ENCODE measurements at regions not wholly inside any gene's neighbourhood (a gene's known extent, or its start where the extent isn't known, plus 50 kb on each side); places are given as distances from the start of the nearest gene placed in this dataset.
"Not testable (repeated sequence)": the region's sequence is repeated elsewhere in the genome, so short reads cannot be mapped to it uniquely, and the experiment has no call there.

- peak overlapping the region in 2 of 3 experiments; percentile 17 to 58 for H3K27ac Mint-ChIP-seq
- peaks cover 12% of the 10 kb centered on the region for H3K4me1 Mint-ChIP-seq
- peaks cover 22% of the 10 kb centered on the region for H3K9me3 Mint-ChIP-seq
- H3K36me3 Mint-ChIP-seq (ENCODE audit: low read depth), result no peaks in the 10 kb centered on the region
- TF ChIP-seq, protein P1, sequence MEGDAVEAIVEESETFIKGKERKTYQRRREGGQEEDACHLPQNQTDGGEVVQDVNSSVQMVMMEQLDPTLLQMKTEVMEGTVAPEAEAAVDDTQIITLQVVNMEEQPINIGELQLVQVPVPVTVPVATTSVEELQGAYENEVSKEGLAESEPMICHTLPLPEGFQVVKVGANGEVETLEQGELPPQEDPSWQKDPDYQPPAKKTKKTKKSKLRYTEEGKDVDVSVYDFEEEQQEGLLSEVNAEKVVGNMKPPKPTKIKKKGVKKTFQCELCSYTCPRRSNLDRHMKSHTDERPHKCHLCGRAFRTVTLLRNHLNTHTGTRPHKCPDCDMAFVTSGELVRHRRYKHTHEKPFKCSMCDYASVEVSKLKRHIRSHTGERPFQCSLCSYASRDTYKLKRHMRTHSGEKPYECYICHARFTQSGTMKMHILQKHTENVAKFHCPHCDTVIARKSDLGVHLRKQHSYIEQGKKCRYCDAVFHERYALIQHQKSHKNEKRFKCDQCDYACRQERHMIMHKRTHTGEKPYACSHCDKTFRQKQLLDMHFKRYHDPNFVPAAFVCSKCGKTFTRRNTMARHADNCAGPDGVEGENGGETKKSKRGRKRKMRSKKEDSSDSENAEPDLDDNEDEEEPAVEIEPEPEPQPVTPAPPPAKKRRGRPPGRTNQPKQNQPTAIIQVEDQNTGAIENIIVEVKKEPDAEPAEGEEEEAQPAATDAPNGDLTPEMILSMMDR (IDR thresholded peaks at IDR 0.05; ENCODE audit: unreplicated experiment in 3 of 3), result no peak
- H3K4me3 Mint-ChIP-seq, result no peak overlapping the region
- no peaks in the 10 kb centered on the region for H3K27me3 Mint-ChIP-seq (ENCODE audit: low read depth)
Measured at GRCh38 chr11:122412581-122412980, 242.9 kb upstream of the UBASH3B start.

GRCh38 chr11:122406466-122406865, 249.1 kb upstream of the UBASH3B start:
- TF ChIP-seq, protein P1 (IDR thresholded peaks at IDR 0.05; ENCODE audit: unreplicated experiment in 3 of 3), result no peak
- Mint-ChIP-seq H3K4me1 (peaks cover 15% of the 10 kb centered on the region), H3K4me3 (no peak overlapping the region)

DNA sequence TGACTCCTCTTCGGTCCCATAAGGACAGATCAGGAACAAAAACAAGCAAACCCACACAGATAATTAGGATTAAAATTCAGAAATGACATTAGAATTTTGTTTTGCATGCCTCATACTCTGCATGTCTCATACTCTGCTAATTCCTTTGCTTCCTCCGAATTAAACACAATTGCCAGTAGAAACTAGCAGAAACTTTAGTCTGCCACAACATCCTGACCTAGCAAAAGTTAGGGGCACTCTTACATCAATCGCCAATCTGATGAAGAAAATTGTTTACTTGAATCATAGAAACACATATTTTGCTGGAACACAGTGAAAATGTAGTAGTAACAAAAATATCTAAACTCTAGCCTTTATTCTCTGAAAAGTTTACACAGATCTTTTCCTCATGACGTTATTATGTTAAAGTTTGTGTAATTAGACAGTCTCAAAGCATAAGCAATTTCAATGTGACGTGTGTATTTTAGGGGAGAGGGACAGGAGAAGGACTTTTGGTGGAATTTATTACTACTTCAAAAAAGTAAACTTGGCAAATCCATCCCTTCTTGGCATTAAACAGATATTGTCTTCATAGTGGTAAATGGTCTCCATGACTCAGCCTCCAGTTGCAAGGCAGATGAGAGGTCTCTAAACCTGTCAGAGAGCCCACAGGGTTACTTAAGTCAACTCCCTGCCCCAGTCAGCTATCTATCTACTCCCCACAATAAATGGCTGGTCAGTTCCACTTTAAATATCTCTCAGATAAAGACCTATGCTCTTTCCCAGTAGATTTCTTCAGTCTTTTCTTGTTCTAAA, 249.8 kb upstream of the UBASH3B start:
- Mint-ChIP-seq H3K4me3 (no peak overlapping the region), H3K4me1 (peaks cover 15% of the 10 kb centered on the region), H3K9me3 (peaks cover 2% of the 10 kb centered on the region), H3K27me3 (ENCODE audit: low read depth) (peaks cover 4% of the 10 kb centered on the region), H3K27ac (peak overlapping the region in 2 of 3 experiments; percentile 81 to 83), H3K36me3 (ENCODE audit: low read depth) (no peaks in the 10 kb centered on the region)
- TF ChIP-seq, protein P1 (IDR thresholded peaks at IDR 0.05; ENCODE audit: unreplicated experiment in 3 of 3), result no peak

More at GRCh38 chr11:122406466-122406865, 249.1 kb upstream of the UBASH3B start:
- H3K36me3 Mint-ChIP-seq (ENCODE audit: low read depth), result no peaks in the 10 kb centered on the region
- peaks cover 3% of the 10 kb centered on the region for H3K9me3 Mint-ChIP-seq
- H3K27ac Mint-ChIP-seq, result peak overlapping the region in 2 of 3 experiments; percentile 81 to 83
- H3K27me3 Mint-ChIP-seq (ENCODE audit: low read depth), result no peaks in the 10 kb centered on the region

DNA sequence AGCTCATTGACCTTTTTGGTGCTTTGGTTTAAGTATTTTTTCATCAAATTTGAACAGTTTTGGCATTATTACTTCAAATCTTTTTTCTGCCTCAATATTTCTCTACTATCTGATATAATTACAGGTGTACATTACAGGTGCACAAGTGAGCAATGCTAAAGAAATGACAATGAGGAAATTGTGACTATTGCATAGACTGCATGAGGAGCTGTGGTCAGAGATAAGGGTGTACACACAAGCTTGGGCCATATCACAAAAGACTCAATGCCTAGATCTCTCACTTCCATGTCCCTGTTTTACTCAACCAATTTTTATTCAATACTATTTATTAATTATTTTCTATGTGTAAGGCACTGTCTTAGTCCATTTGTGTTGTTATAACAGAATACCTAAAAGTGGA, 251.0 kb upstream of the UBASH3B start:
- TF ChIP-seq, protein P1 (IDR thresholded peaks at IDR 0.05; ENCODE audit: unreplicated experiment in 3 of 3), result no peak
- no peak overlapping the region for H3K4me3 Mint-ChIP-seq
- no peak overlapping the region for H3K27ac Mint-ChIP-seq
- peaks cover 4% of the 10 kb centered on the region for H3K27me3 Mint-ChIP-seq (ENCODE audit: low read depth)
- no peaks in the 10 kb centered on the region for H3K36me3 Mint-ChIP-seq (ENCODE audit: low read depth)
- H3K9me3 Mint-ChIP-seq, result no peaks in the 10 kb centered on the region
- peaks cover 15% of the 10 kb centered on the region for H3K4me1 Mint-ChIP-seq

GRCh38 chr11:122401581-122401980, 253.9 kb upstream of the UBASH3B start:
- not testable (repeated sequence) for H3K9me3 Mint-ChIP-seq; H3K27ac Mint-ChIP-seq; H3K27me3 Mint-ChIP-seq (ENCODE audit: low read depth); H3K36me3 Mint-ChIP-seq (ENCODE audit: low read depth); H3K4me3 Mint-ChIP-seq
- H3K4me1 Mint-ChIP-seq, result peaks cover 14% of the 10 kb centered on the region

DNA sequence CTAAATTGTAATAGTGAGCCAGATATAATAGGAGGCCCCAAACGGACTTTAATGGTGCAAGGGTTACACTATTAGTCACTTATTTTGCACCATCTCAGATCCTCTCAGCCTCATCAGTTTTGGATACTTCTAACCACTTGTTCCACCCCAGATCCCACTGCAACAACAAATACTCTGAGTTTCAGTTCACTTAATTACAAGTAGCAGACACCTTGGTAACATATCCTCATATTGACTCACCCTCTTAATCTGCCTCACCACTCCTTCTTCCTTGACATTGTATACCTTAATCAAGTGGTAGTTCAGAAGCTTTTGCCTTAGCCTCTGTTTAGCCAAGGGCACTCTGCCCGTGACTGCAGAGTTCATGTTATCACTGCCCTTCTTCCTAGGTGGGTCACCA, 256.1 kb upstream of the UBASH3B start:
- Mint-ChIP-seq H3K4me1 (peaks cover 7% of the 10 kb centered on the region), H3K9me3 (no peaks in the 10 kb centered on the region), H3K27ac (no peak overlapping the region), H3K4me3 (no peak overlapping the region), H3K36me3 (ENCODE audit: low read depth) (no peaks in the 10 kb centered on the region), H3K27me3 (ENCODE audit: low read depth) (peaks cover 4% of the 10 kb centered on the region)
- TF ChIP-seq, protein P1 (IDR thresholded peaks at IDR 0.05; ENCODE audit: unreplicated experiment in 3 of 3), result no peak

Measured in nephron (organoid).